Adrenal gland (tissue), 9 donors: ENCODE measurements at regions not wholly inside any gene's neighbourhood (a gene's known extent, or its start where the extent isn't known, plus 50 kb on each side); places are given as distances from the start of the nearest gene placed in this dataset.

Source experiments
- DNase-seq, 7 donors: peaks; one replicate each; pipeline ENCODE4 v3.0.0-alpha.2; 2019 to 2020
- H3K27ac ChIP-seq, 5 donors: fragments of 200-600 bp; sonication (generic) in 4 of 5; 1 replicate in 3 of 5; 2 replicates in 2 of 5; pipeline versions ENCODE4 v1.5.1 to v1.8.0; 2016 to 2020; ENCODE audit warnings: mild to moderate bottlenecking in 1 of 5
- H3K27me3 ChIP-seq: fragments of 200-600 bp; 2 replicates; pipeline ENCODE4 v1.8.0; 2021
- H3K36me3 ChIP-seq, 2 donors: fragments of 200-600 bp; replicated peaks in 1 of 2; 1 replicate in 1 of 2; 2 replicates in 1 of 2; pipeline versions ENCODE4 v1.5.1 to v1.8.0; 2018 to 2022
- H3K4me1 ChIP-seq, 2 donors: fragments of 200-600 bp; replicated peaks in 1 of 2; 1 replicate in 1 of 2; 2 replicates in 1 of 2; pipeline versions ENCODE4 v1.5.1 to v1.8.0; 2018 to 2021
- H3K4me3 ChIP-seq, 4 donors: fragments of 200-600 bp; sonication (generic) in 3 of 4; one replicate each; pipeline ENCODE4 v1.5.1; 2016 to 2018
- H3K9me3 ChIP-seq, 3 donors: fragments of 200-600 bp; sonication (generic) in 1 of 3; replicated peaks in 1 of 3; 1 replicate in 2 of 3; 2 replicates in 1 of 3; pipeline versions ENCODE4 v1.5.1 to v1.8.0; 2016 to 2021
- CTCF ChIP-seq, 6 experiments: fragments of 450-650 bp in 4 of 6; fragments of 200-600 bp in 2 of 6; sonication (generic) in 1 of 6; IDR thresholded peaks; 1 replicate in 5 of 6; 2 replicates in 1 of 6; pipeline versions ENCODE4 v1.5.1 to v1.8.0; 2016 to 2021; ENCODE audit warnings: antibody characterized with exemption in 6 of 6, mild to moderate bottlenecking in 2 of 6, moderate library complexity in 1 of 6
- POLR2A ChIP-seq, 2 donors: fragments of 450-650 bp; IDR thresholded peaks; one replicate each; pipeline ENCODE4 v1.6.1; 2017; ENCODE audit warnings: antibody characterized with exemption in 2 of 2, mild to moderate bottlenecking in 2 of 2, moderate library complexity in 1 of 2
- WGBS, 4 donors: extraction: QIAGEN DNeasy Blood & Tissue Kit in 2 of 4; methylation state at CpG; one replicate each; pipeline versions ENCODE4 v1.1.5 to v1.1.7; 2013 to 2017; 5-methylcytosine and 5-hydroxymethylcytosine counted together
- intact Hi-C, 2 donors: fragments of 100-400 bp; cut with DNase I; formaldehyde crosslinking; loops; one replicate each; pipeline versions ENCODE4 v1.14.1 to v1.15.0; 2022 to 2023
- donor health status: healthy with polysubstance abuse.
- donor health status: Bipolar disorder and iron deficiency.
- donor health status: DM: yes; HTN: yes; CAD: no.
- donor health status: DM: no; HTN: no; CAD: no.
- donor health status: DM: no; HTN: no; CAD: no.

- no peaks in the 10 kb centered on the region for H3K36me3 ChIP-seq
- no peak overlapping the region for H3K27ac ChIP-seq
- no peak overlapping the region for H3K4me3 ChIP-seq
- DNase-seq: peak in 2 of 7 donors; percentile 14 to 23
- intact Hi-C loops: no loop called here
- H3K4me1 ChIP-seq: no peaks in the 10 kb centered on the region
- no peak for TF ChIP-seq POLR2A (IDR thresholded peaks at IDR 0.05)
- TF ChIP-seq CTCF (IDR thresholded peaks at IDR 0.05): no peak
- WGBS, 4 donors: 41 to 57% (median 47%) methylated on average over 4 of the region's 4 CpGs
- H3K27me3 ChIP-seq: no peaks in the 10 kb centered on the region
- H3K9me3 ChIP-seq: no peaks in the 10 kb centered on the region
Observed at GRCh38 chr7:149644754-149645153, 128.6 kb downstream of the ZNF467 start.

GRCh38 chr7:149642589-149642988 lies 130.8 kb downstream of the ZNF467 start:
- no peaks in the 10 kb centered on the region for H3K36me3 ChIP-seq
- 61 to 71% (median 69%) methylated on average over 5 of the region's 5 CpGs for WGBS, 4 donors
- no peak for DNase-seq

GRCh38 chr7:149638566-149639320 lies 134.6 kb downstream of the ZNF467 start:
- no peak for DNase-seq

More at GRCh38 chr7:149642589-149642988, 130.8 kb downstream of the ZNF467 start:
- Histone ChIP-seq H3K27ac (no peak overlapping the region), H3K4me1 (no peaks in the 10 kb centered on the region), H3K27me3 (no peaks in the 10 kb centered on the region), H3K4me3 (no peak overlapping the region), H3K9me3 (no peaks in the 10 kb centered on the region)
- intact Hi-C loops: no loop called here
- TF ChIP-seq POLR2A (IDR thresholded peaks at IDR 0.05): no peak
- no peak for TF ChIP-seq CTCF (IDR thresholded peaks at IDR 0.05)

More at GRCh38 chr7:149638566-149639320, 134.6 kb downstream of the ZNF467 start:
- Histone ChIP-seq H3K36me3 (no peaks in the 10 kb centered on the region), H3K27me3 (no peaks in the 10 kb centered on the region), H3K27ac (no peak overlapping the region), H3K4me1 (no peaks in the 10 kb centered on the region), H3K4me3 (no peak overlapping the region), H3K9me3 (no peaks in the 10 kb centered on the region)
- TF ChIP-seq POLR2A (IDR thresholded peaks at IDR 0.05): no peak
- no peak for TF ChIP-seq CTCF (IDR thresholded peaks at IDR 0.05)
- intact Hi-C loops: no loop called here
- WGBS, 4 donors: 86 to 96% (median 91%) methylated on average over 4 to 5 of the region's 5 CpGs
